Stimulated activated CD8-positive, alpha-beta memory T cell treated with anti-CD3 and anti-CD28 coated beads, Interleukin-7, amount 100 ng/mL, for 4 hours (primary cell): ENCODE measurements at regions not wholly inside any gene's neighbourhood (a gene's known extent, or its start where the extent isn't known, plus 50 kb on each side); places are given as distances from the start of the nearest gene placed in this dataset.
A peak's percentile ranks its signal among the peaks of the same experiment; 100 is the strongest.

Experiments
- DNase-seq, 2 donors: peaks; one replicate each; pipeline ENCODE4 v3.0.0-alpha.2; 2020; ENCODE audit warnings: low read depth in 2 of 2

- DNase-seq, result no peak
These were observed 291.9 kb upstream of the PRDM1 start for GRCh38 chr6:105794239-105794638.

- no peak for DNase-seq
These were observed 293.0 kb upstream of the PRDM1 start for GRCh38 chr6:105793130-105793529.

- DNase-seq, result no peak
These were observed 294.4 kb upstream of the PRDM1 start for GRCh38 chr6:105791583-105792318.

- no peak for DNase-seq
These were observed 295.0 kb upstream of the PRDM1 start for GRCh38 chr6:105791179-105791578.

GRCh38 chr6:105790635-105791034 is 295.5 kb upstream of the PRDM1 start:
- DNase-seq, result no peak

- DNase-seq, result no peak
These were observed 296.2 kb upstream of the PRDM1 start for GRCh38 chr6:105789935-105790334.

GRCh38 chr6:105787747-105788146 is 298.4 kb upstream of the PRDM1 start:
- DNase-seq, result no peak

GRCh38 chr6:105786890-105787655 is 299.1 kb upstream of the PRDM1 start:
- DNase-seq, result no peak

GRCh38 chr6:105786449-105786848 is 299.7 kb upstream of the PRDM1 start:
- no peak for DNase-seq

- DNase-seq, result no peak
These were observed 300.9 kb upstream of the PRDM1 start for GRCh38 chr6:105785066-105785811.

GRCh38 chr6:105784179-105784578 is 302.0 kb upstream of the PRDM1 start:
- no peak for DNase-seq

- DNase-seq, result no peak
These were observed 302.7 kb upstream of the PRDM1 start for GRCh38 chr6:105783333-105783935.

- no peak for DNase-seq
These were observed 304.2 kb upstream of the PRDM1 start for GRCh38 chr6:105781915-105782314.

- peak; percentile 29 to 70 for DNase-seq
These were observed 304.9 kb upstream of the PRDM1 start for GRCh38 chr6:105781248-105781647.

GRCh38 chr6:105780146-105780860 is 305.8 kb upstream of the PRDM1 start:
- no peak for DNase-seq

GRCh38 chr6:105779110-105779509 is 307.0 kb upstream of the PRDM1 start:
- DNase-seq, result no peak

- no peak for DNase-seq
These were observed 311.0 kb upstream of the PRDM1 start for GRCh38 chr6:105775095-105775494.

- no peak for DNase-seq
These were observed 311.9 kb upstream of the PRDM1 start for GRCh38 chr6:105774247-105774646.

GRCh38 chr6:105771313-105771970 is 314.7 kb upstream of the PRDM1 start:
- no peak for DNase-seq

- no peak for DNase-seq
These were observed 316.1 kb upstream of the PRDM1 start for GRCh38 chr6:105769987-105770386.

- no peak for DNase-seq
These were observed 316.9 kb upstream of the PRDM1 start for GRCh38 chr6:105769197-105769596.
